ENCODE measurements at regions not wholly inside any gene's neighbourhood (a gene's known extent, or its start where the extent isn't known, plus 50 kb on each side); places are given as distances from the start of the nearest gene placed in this dataset.

DNA sequence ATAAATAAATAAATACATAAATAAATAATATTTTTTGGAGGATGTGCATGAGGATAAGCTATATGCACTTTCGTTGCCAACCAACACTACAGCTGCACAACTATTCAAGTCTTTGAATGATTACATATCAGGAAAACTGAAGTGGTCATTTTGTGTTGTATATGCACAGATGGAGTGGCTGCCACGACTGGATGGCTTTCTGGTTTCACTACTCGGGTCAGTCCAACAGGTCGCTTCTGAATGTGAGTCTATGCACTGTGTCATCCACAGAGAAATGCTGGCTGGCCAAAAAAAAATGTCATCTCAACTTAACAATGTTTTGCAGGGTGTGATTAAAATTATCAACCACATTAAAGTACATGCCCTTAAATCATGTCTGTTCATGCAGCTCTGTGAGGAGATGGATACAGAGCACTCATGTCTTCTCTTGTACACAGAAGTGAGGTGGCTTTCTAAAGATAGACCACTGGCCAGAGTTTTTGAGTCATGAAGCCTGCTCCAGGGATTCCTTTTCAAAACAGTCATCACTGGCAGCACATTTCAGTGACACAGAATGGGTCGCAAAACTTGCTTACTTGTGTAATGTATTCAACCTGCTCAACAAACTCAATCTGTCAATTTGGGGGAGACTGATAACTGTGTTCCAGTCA, 589.8 kb upstream of the CYLC2 start:
- Histone ChIP-seq H3K4me3 (replicated peaks in 1 of 3; ENCODE audit: insufficient read depth in 1 of 3, low read depth in 2 of 3, low read length in 3 of 3) (no peak overlapping the region), H3K79me2 (ENCODE audit: insufficient read depth, low read length) (no peaks in the 10 kb centered on the region), H4K20me1 (ENCODE audit: insufficient read depth, low read length) (no peaks in the 10 kb centered on the region), H3K27ac (ENCODE audit: extremely low read length, insufficient read depth, low read length) (no peak overlapping the region), H3K36me3 (replicated peaks in 1 of 2; ENCODE audit: control insufficient read depth in 1 of 2, insufficient read depth in 2 of 2, low read length in 2 of 2) (no peaks in the 10 kb centered on the region), H2AFZ (ENCODE audit: low read length) (no peak overlapping the region), H3K9ac (ENCODE audit: insufficient read depth, low read depth, low read length) (no peak overlapping the region), H3K4me1 (ENCODE audit: insufficient read depth, low read length) (no peaks in the 10 kb centered on the region), H3K9me3 (ENCODE audit: low read length) (peaks cover 23% of the 10 kb centered on the region), H3K27me3 (ENCODE audit: control insufficient read depth in 1 of 2, insufficient read depth in 2 of 2, low read length in 2 of 2) (no peaks in the 10 kb centered on the region), H3K4me2 (ENCODE audit: low read depth, low read length) (no peak overlapping the region)
- no TSS peak for BruUV-seq (replicated peaks)
- DNase-seq (ENCODE audit: low spot score) (no peak), FAIRE-seq (no peak), ATAC-seq (no peak)
- no peak for TF ChIP-seq PPARG (CRISPR knock-in tag; conservative IDR thresholded peaks at IDR 0.05)
- TF ChIP-seq CBX5 (CRISPR knock-in tag; IDR thresholded peaks at IDR 0.05; ENCODE audit: borderline replicate concordance), result no peak
- TF ChIP-seq, protein P1, sequence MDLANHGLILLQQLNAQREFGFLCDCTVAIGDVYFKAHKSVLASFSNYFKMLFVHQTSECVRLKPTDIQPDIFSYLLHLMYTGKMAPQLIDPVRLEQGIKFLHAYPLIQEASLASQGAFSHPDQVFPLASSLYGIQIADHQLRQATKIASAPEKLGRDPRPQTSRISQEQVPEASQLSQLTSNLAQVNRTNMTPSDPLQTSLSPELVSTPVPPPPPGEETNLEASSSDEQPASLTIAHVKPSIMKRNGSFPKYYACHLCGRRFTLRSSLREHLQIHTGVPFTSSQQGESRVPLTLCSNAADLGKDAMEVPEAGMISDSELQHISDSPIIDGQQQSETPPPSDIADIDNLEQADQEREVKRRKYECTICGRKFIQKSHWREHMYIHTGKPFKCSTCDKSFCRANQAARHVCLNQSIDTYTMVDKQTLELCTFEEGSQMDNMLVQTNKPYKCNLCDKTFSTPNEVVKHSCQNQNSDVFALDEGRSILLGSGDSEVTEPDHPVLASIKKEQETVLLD (CRISPR knock-in tag; IDR thresholded peaks at IDR 0.05; ENCODE audit: low read depth), result no peak
- no peak for TF ChIP-seq NR2F6 (IDR thresholded peaks at IDR 0.05)
- no peak for TF ChIP-seq NR2F6 (CRISPR knock-in tag; IDR thresholded peaks at IDR 0.05)
- no peak for TF ChIP-seq ZNF782 (CRISPR knock-in tag; IDR thresholded peaks at IDR 0.05; ENCODE audit: borderline replicate concordance)
- TF ChIP-seq SCMH1 (CRISPR knock-in tag; IDR thresholded peaks at IDR 0.05; ENCODE audit: borderline replicate concordance), result no peak
- TF ChIP-seq ZNF546 (CRISPR knock-in tag; conservative IDR thresholded peaks at IDR 0.05), result no peak
- no peak for TF ChIP-seq MXD4 (CRISPR knock-in tag; IDR thresholded peaks at IDR 0.05)
- TF ChIP-seq GTF3A (CRISPR knock-in tag; conservative IDR thresholded peaks at IDR 0.05), result no peak
- no peak for TF ChIP-seq ZMYM4 (CRISPR knock-in tag; IDR thresholded peaks at IDR 0.05)
- TF ChIP-seq ZNF264 (CRISPR knock-in tag; IDR thresholded peaks at IDR 0.05), result no peak
- CTCF ChIA-PET (ENCODE audit: low intra/inter-chr PET ratio, low total read pairs), result no interaction called here
- intact Hi-C loops (cut with micrococcal nuclease; ENCODE audit: unreplicated experiment) (no loop called here), in situ Hi-C loops (cut with HindIII; ENCODE audit: extremely low pct_ligation_motif_present, low pct_unique_long_range_greater_than_20kb) (no loop called here)
- POLR2A ChIA-PET, result no interaction called here
- WGBS (ENCODE audit: low lambda C conversion rate), result 15% methylated on average over 3 of the region's 5 CpGs

Data from HepG2 (cell line).